B cell (primary cell): ENCODE measurements at regions not wholly inside any gene's neighbourhood (a gene's known extent, or its start where the extent isn't known, plus 50 kb on each side); places are given as distances from the start of the nearest gene placed in this dataset.
"Not testable (repeated sequence)": the region's sequence is repeated elsewhere in the genome, so short reads cannot be mapped to it uniquely, and the experiment has no call there.

ENCODE experiments used
- ATAC-seq: fragments of 200-7000 bp; cut with Tn5 transposase; one replicate; pipeline ENCODE4 v1.10.0; 2021; ENCODE audit warnings: low read depth, mild to moderate bottlenecking, moderate number of reproducible peaks, moderate library complexity
- CTCF ChIA-PET: fragments of 350-600 bp; sonication (Branson Sonifier 250); formaldehyde crosslinking; loops from one replicate; lab custom pipeline; 2021; ENCODE audit warnings: antibody characterized with exemption, inconsistent platforms; lab: Charles Lee
- POLR2A ChIA-PET: fragments of 350-600 bp; sonication (Branson Sonifier 250); formaldehyde crosslinking; loops from one replicate; lab custom pipeline; 2021; ENCODE audit warnings: antibody characterized with exemption; lab: Charles Lee
- DNase-seq: peaks from one replicate; pipeline ENCODE4 v3.0.0; 2013
- H2AFZ ChIP-seq: 2 replicates; pipeline ENCODE4 v1.6.1; 2012; ENCODE audit warnings: mild to moderate bottlenecking, low read depth, low read length; ENCODE audit not compliant: insufficient read depth, poor library complexity, severe bottlenecking
- H3K27ac ChIP-seq, 2 donors: 1 replicate in 1 of 2; 2 replicates in 1 of 2; pipeline ENCODE4 v1.5.1; 2012 to 2013; ENCODE audit warnings: low read length in 2 of 2, mild to moderate bottlenecking in 2 of 2, moderate library complexity in 1 of 2
- H3K27me3 ChIP-seq, 4 experiments: fragments of 200-600 bp in 1 of 4; sonication (generic) in 1 of 4; replicated peaks in 1 of 4; 1 replicate in 2 of 4; 2 replicates in 2 of 4; pipeline versions ENCODE4 v1.6.1 to v1.7.0; 2013 to 2016; ENCODE audit warnings: low read length in 3 of 4, mild to moderate bottlenecking in 2 of 4, mixed read lengths in 1 of 4, moderate library complexity in 1 of 4; ENCODE audit not compliant: insufficient read depth in 4 of 4, control insufficient read depth in 3 of 4; ENCODE audit errors: control extremely low read depth in 1 of 4
- H3K36me3 ChIP-seq, 2 experiments: replicated peaks in 1 of 2; 1 replicate in 1 of 2; 2 replicates in 1 of 2; pipeline versions ENCODE4 v1.6.1 to v1.7.1; 2013; ENCODE audit warnings: low read length in 1 of 2; ENCODE audit not compliant: insufficient read depth in 2 of 2, control insufficient read depth in 1 of 2; ENCODE audit errors: control extremely low read depth in 1 of 2, extremely low read depth in 1 of 2
- H3K4me1 ChIP-seq, 2 donors: fragments of 200-600 bp in 1 of 2; sonication (generic) in 1 of 2; 1 replicate in 1 of 2; 2 replicates in 1 of 2; pipeline versions ENCODE4 v1.5.1 to v1.6.1; 2013 to 2017; ENCODE audit warnings: low read length in 2 of 2; ENCODE audit not compliant: control insufficient read depth in 2 of 2, insufficient read depth in 2 of 2
- H3K4me2 ChIP-seq: replicated peaks from 2 replicates; pipeline ENCODE3; 2012; ENCODE audit warnings: mild to moderate bottlenecking, low read depth, low read length; ENCODE audit not compliant: poor library complexity, severe bottlenecking
- H3K4me3 ChIP-seq, 5 experiments: fragments of 200-600 bp in 1 of 5; sonication (generic) in 1 of 5; 1 replicate in 3 of 5; 2 replicates in 2 of 5; pipeline versions ENCODE4 v1.5.1 to v1.7.0; 2011 to 2016; ENCODE audit warnings: low read length in 4 of 5, mild to moderate bottlenecking in 4 of 5, low read depth in 2 of 5, control low read depth in 1 of 5, moderate library complexity in 1 of 5; ENCODE audit not compliant: insufficient read depth in 1 of 5; ENCODE audit errors: control extremely low read depth in 1 of 5, extremely low read depth in 1 of 5
- H3K79me2 ChIP-seq: fragments of 200-600 bp; sonication (generic); one replicate; pipeline ENCODE4 v1.6.0; 2016; ENCODE audit warnings: low read length; ENCODE audit not compliant: control insufficient read depth, insufficient read depth
- H3K9ac ChIP-seq: fragments of 200-600 bp; sonication (generic); 2 replicates; pipeline ENCODE4 v1.6.1; 2017; ENCODE audit warnings: mild to moderate bottlenecking, low read length, moderate library complexity
- H3K9me3 ChIP-seq, 3 donors: one replicate each; pipeline versions ENCODE4 v1.6.1 to v1.7.1; 2013; ENCODE audit warnings: low read length in 2 of 3; ENCODE audit not compliant: control insufficient read depth in 2 of 3, insufficient read depth in 1 of 3; ENCODE audit errors: control extremely low read depth in 1 of 3
- H4K20me1 ChIP-seq: 2 replicates; pipeline ENCODE4 v1.6.0; 2012; ENCODE audit warnings: mild to moderate bottlenecking, low read length; ENCODE audit not compliant: insufficient read depth, control insufficient read depth, poor library complexity, severe bottlenecking
- H3K27ac Mint-ChIP-seq: one replicate; pipeline ENCODE4 v1.8.0; 2021; ENCODE audit warnings: mixed read lengths
- H3K27me3 Mint-ChIP-seq: one replicate; pipeline ENCODE4 v1.8.0; 2021; ENCODE audit warnings: mixed read lengths
- H3K4me1 Mint-ChIP-seq: one replicate; pipeline ENCODE4 v1.8.0; 2021; ENCODE audit warnings: mixed read lengths
- H3K4me3 Mint-ChIP-seq: one replicate; pipeline ENCODE4 v1.8.0; 2021; ENCODE audit warnings: mixed read lengths
- H3K9me3 Mint-ChIP-seq: one replicate; pipeline ENCODE4 v1.8.0; 2022; ENCODE audit warnings: mixed read lengths; ENCODE audit not compliant: insufficient read depth
- CTCF ChIP-seq: fragments of 200-600 bp; IDR thresholded peaks from one replicate; pipeline ENCODE4 v1.8.0; 2022; ENCODE audit warnings: antibody characterized with exemption, mild to moderate bottlenecking
- EZH2 ChIP-seq: IDR thresholded peaks from 2 replicates; pipeline ENCODE4 v1.6.1; 2012; ENCODE audit warnings: borderline replicate concordance, low read depth, mild to moderate bottlenecking, moderate library complexity, low read length; ENCODE audit not compliant: insufficient read depth, poor library complexity, severe bottlenecking
- WGBS: methylation state at CpG from one replicate; pipeline ENCODE4 v1.1.5; 2013; ENCODE audit warnings: missing lambda C conversion rate; ENCODE audit not compliant: insufficient coverage; 5-methylcytosine and 5-hydroxymethylcytosine counted together
- intact Hi-C: fragments of 100-400 bp; cut with micrococcal nuclease; formaldehyde crosslinking; loops from one replicate; pipeline ENCODE4 v1.10.0; 2022

DNA sequence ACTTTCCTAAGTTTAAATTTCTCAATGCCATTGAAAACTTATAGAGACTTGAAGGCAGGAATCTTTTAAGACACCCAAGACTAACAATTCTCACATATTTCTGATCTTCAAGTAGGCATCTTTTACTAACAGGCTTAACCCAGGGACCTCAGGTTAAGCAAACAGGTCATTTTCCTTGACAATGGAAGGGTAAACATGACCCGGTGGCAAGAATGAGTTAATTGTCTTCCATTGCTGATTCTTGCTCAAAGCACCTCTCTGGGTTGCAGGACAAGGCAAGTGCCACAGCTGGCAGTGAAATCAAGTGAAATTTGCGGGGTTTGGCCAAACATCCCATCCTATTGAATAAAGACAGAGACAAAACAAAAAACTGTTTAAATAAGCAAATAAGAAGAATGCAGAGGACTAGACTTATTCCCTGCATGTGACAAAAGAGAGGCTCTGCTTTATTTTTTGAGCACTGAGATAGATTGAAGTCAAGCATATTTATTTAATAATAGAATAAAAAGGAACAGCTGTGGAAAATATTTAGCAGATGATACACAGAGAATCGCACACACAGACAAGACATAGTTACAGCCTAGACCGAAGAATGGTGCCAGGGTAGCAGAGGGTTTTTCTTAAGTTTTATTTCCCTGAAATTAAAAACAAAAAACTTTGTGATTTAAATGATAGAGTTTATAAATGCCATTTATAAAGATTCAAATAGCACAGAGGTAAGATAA, 56.0 kb upstream of the MITF start:
- Histone ChIP-seq H3K4me3 (no peak overlapping the region), H4K20me1 (no peaks in the 10 kb centered on the region), H3K79me2 (no peaks in the 10 kb centered on the region), H3K9me3 (no peaks in the 10 kb centered on the region), H3K9ac (no peak overlapping the region), H3K27ac (no peak overlapping the region), H3K4me2 (no peak overlapping the region), H3K36me3 (no peaks in the 10 kb centered on the region), H3K27me3 (no peaks in the 10 kb centered on the region), H3K4me1 (no peaks in the 10 kb centered on the region), H2AFZ (no peak overlapping the region)
- Mint-ChIP-seq H3K4me1 (no peaks in the 10 kb centered on the region), H3K4me3 (no peak overlapping the region), H3K27me3 (peaks cover 4% of the 10 kb centered on the region), H3K27ac (no peak overlapping the region), H3K9me3 (no peaks in the 10 kb centered on the region)
- TF ChIP-seq EZH2 (no peak), CTCF (no peak)
- DNase-seq = no peak
- no peak for ATAC-seq
- ChIA-PET CTCF (no interaction called here), POLR2A (no interaction called here)
- 70% methylated on average over 1 of the region's 4 CpGs for WGBS
- intact Hi-C loops = no loop called here

- H3K27me3 ChIP-seq, H3K4me1 Mint-ChIP-seq, CTCF ChIA-PET, H3K9me3 Mint-ChIP-seq, H3K4me1 ChIP-seq, DNase-seq, H3K4me2 ChIP-seq, ATAC-seq, H3K4me3 Mint-ChIP-seq, H3K27ac Mint-ChIP-seq, H3K9ac ChIP-seq, POLR2A ChIA-PET, intact Hi-C loops, H3K27me3 Mint-ChIP-seq, H4K20me1 ChIP-seq, H3K79me2 ChIP-seq, H3K27ac ChIP-seq, H3K4me3 ChIP-seq, H3K9me3 ChIP-seq, H2AFZ ChIP-seq, H3K36me3 ChIP-seq: not testable (repeated sequence)
- 97% methylated on average over 15 of the region's 30 CpGs for WGBS
These were observed 61.8 kb upstream of the MITF start for GRCh38 chr3:69677456-69677855.
